Lung (tissue), 11 donors: ENCODE measurements at regions not wholly inside any gene's neighbourhood (a gene's known extent, or its start where the extent isn't known, plus 50 kb on each side); places are given as distances from the start of the nearest gene placed in this dataset.

Experiments used
- ATAC-seq: fragments of 200-7000 bp; cut with Tn5 transposase; one replicate; pipeline ENCODE4 v1.9.1; 2020; ENCODE audit warnings: moderate number of reproducible peaks; ENCODE audit not compliant: insufficient read depth, low FRiP score
- DNase-seq, 3 donors: peaks; one replicate each; pipeline ENCODE4 v3.0.0-alpha.2; 2013 to 2017
- H3K27ac ChIP-seq, 2 donors: one replicate each; pipeline ENCODE4 v1.5.1; 2013; ENCODE audit warnings: mild to moderate bottlenecking in 2 of 2, moderate library complexity in 2 of 2, control low read depth in 1 of 2, inconsistent platforms in 1 of 2, low read depth in 1 of 2, low read length in 1 of 2
- H3K27me3 ChIP-seq, 3 donors: one replicate each; pipeline ENCODE4 v1.5.1; 2013; ENCODE audit warnings: low read length in 2 of 3; ENCODE audit not compliant: control insufficient read depth in 3 of 3, insufficient read depth in 3 of 3
- H3K36me3 ChIP-seq, 4 donors: one replicate each; pipeline ENCODE4 v1.5.1; 2013; ENCODE audit warnings: low read length in 4 of 4, mild to moderate bottlenecking in 1 of 4, moderate library complexity in 1 of 4; ENCODE audit not compliant: control insufficient read depth in 4 of 4, insufficient read depth in 4 of 4
- H3K4me1 ChIP-seq, 5 donors: one replicate each; pipeline ENCODE4 v1.5.1; 2013; ENCODE audit warnings: low read length in 5 of 5, mild to moderate bottlenecking in 2 of 5, moderate library complexity in 1 of 5; ENCODE audit not compliant: control insufficient read depth in 5 of 5, insufficient read depth in 5 of 5
- H3K4me3 ChIP-seq: one replicate; pipeline ENCODE4 v1.5.1; 2013; ENCODE audit warnings: mild to moderate bottlenecking, control low read depth, moderate library complexity
- H3K9ac ChIP-seq, 2 donors: one replicate each; pipeline ENCODE4 v1.5.1; 2013; ENCODE audit warnings: low read length in 2 of 2, control low read depth in 1 of 2; ENCODE audit not compliant: insufficient read depth in 1 of 2
- H3K9me3 ChIP-seq, 4 donors: one replicate each; pipeline ENCODE4 v1.5.1; 2013; ENCODE audit warnings: low read length in 3 of 4, mild to moderate bottlenecking in 1 of 4, moderate library complexity in 1 of 4; ENCODE audit not compliant: control insufficient read depth in 4 of 4, insufficient read depth in 3 of 4
- CTCF ChIP-seq: IDR thresholded peaks from 2 replicates; pipeline ENCODE4 v1.5.1; 2012; ENCODE audit warnings: mild to moderate bottlenecking; ENCODE audit errors: control extremely low read depth, extremely low read depth
- WGBS, 2 donors: extraction: QIAGEN DNeasy Blood & Tissue Kit; methylation state at CpG; one replicate each; pipeline ENCODE4 v1.1.7; 2013; 5-methylcytosine and 5-hydroxymethylcytosine counted together
- donor health status: control.
- donor health status: control.
- donor health status: Bipolar disorder and iron deficiency.
- donor health status: healthy.
- donor health status: DM: yes; HTN: yes; CAD: no.

GRCh38 chr2:20118051-20118450, 66.6 kb upstream of the LAPTM4A start:
- Histone ChIP-seq H3K4me3 (no peak overlapping the region), H3K27me3 (no peaks in the 10 kb centered on the region), H3K27ac (no peak overlapping the region), H3K9me3 (no peaks in the 10 kb centered on the region), H3K9ac (no peak overlapping the region), H3K36me3 (no peaks in the 10 kb centered on the region), H3K4me1 (peaks cover 0 to 4% (median 0%) of the 10 kb centered on the region in 5 donors)
- no peak for TF ChIP-seq CTCF
- 79 to 89% methylated on average over 8 of the region's 8 CpGs for whole genome bisulfite sequencing, 2 donors
- DNase-seq (no peak), ATAC-seq (no peak)

- TF ChIP-seq CTCF, result no peak
- ATAC-seq, result no peak
- no peak overlapping the region for H3K9ac ChIP-seq
Observed at GRCh38 chr2:20115902-20116301, 64.5 kb upstream of the LAPTM4A start.

GRCh38 chr2:20115374-20115773, 63.9 kb upstream of the LAPTM4A start:
- Histone ChIP-seq H3K27ac (no peak overlapping the region), H3K4me1 (peaks cover 0 to 4% (median 0%) of the 10 kb centered on the region in 5 donors), H3K9me3 (peaks cover 0 to under 1% (median 0%) of the 10 kb centered on the region in 4 donors), H3K9ac (no peak overlapping the region), H3K27me3 (no peaks in the 10 kb centered on the region), H3K36me3 (no peaks in the 10 kb centered on the region), H3K4me3 (no peak overlapping the region)
- TF ChIP-seq CTCF, result no peak
- DNase-seq, result no peak
- ATAC-seq, result no peak
- WGBS, 2 donors, result 94 to 96% methylated on average over 2 of the region's 2 CpGs

More at GRCh38 chr2:20115902-20116301, 64.5 kb upstream of the LAPTM4A start:
- Histone ChIP-seq H3K27me3 (no peaks in the 10 kb centered on the region), H3K27ac (no peak overlapping the region), H3K4me3 (no peak overlapping the region), H3K4me1 (peaks cover 0 to 4% (median 0%) of the 10 kb centered on the region in 5 donors), H3K9me3 (no peaks in the 10 kb centered on the region), H3K36me3 (no peaks in the 10 kb centered on the region)
- WGBS, 2 donors, result 85 to 92% methylated on average over 4 of the region's 4 CpGs
- DNase-seq, result no peak
